Frontal cortex (tissue), 3 donors: ENCODE measurements at regions not wholly inside any gene's neighbourhood (a gene's known extent, or its start where the extent isn't known, plus 50 kb on each side); places are given as distances from the start of the nearest gene placed in this dataset.

Source experiments
- DNase-seq, 2 donors: peaks; one replicate each; pipeline ENCODE4 v3.0.0; 2012; ENCODE audit warnings: low spot score in 2 of 2
- FAIRE-seq: peaks from 2 replicates; lab custom pipeline; 2012; peaks lifted over from hg19 to GRCh38; lab: Jason Lieb, UNC
- donor health status: control.
- donor health status: control.
- donor health status: control.

GRCh38 chr1:222991177-222991576 is 151.9 kb downstream of the TLR5 start:
- FAIRE-seq, result no peak

GRCh38 chr1:222991908-222992307 is 151.1 kb downstream of the TLR5 start:
- FAIRE-seq (no peak), DNase-seq (no peak)

More at GRCh38 chr1:222991177-222991576, 151.9 kb downstream of the TLR5 start:
- DNase-seq, result no peak

GRCh38 chr1:222994511-222995235 is 148.4 kb downstream of the TLR5 start:
- no peak for DNase-seq
- FAIRE-seq, result no peak

GRCh38 chr1:222995236-222995580 is 147.8 kb downstream of the TLR5 start:
- DNase-seq (no peak), FAIRE-seq (no peak)

GRCh38 chr1:222995620-222996309 is 147.3 kb downstream of the TLR5 start:
- DNase-seq, result no peak
- FAIRE-seq, result no peak

GRCh38 chr1:222996310-222996975 is 146.6 kb downstream of the TLR5 start:
- FAIRE-seq (no peak), DNase-seq (no peak)

- DNase-seq (no peak), FAIRE-seq (no peak)
Observed at GRCh38 chr1:223000632-223001031, 142.4 kb downstream of the TLR5 start.

- no peak for DNase-seq
- FAIRE-seq, result no peak
Observed at GRCh38 chr1:223001653-223002634, 141.1 kb downstream of the TLR5 start.

- no peak for DNase-seq
- no peak for FAIRE-seq
Observed at GRCh38 chr1:223003549-223003948, 139.5 kb downstream of the TLR5 start.

GRCh38 chr1:223006371-223006770 is 136.7 kb downstream of the TLR5 start:
- no peak for FAIRE-seq

GRCh38 chr1:223006917-223007648 is 136.0 kb downstream of the TLR5 start:
- FAIRE-seq (no peak), DNase-seq (no peak)

More at GRCh38 chr1:223006371-223006770, 136.7 kb downstream of the TLR5 start:
- DNase-seq, result no peak

- DNase-seq, result no peak
- no peak for FAIRE-seq
Observed at GRCh38 chr1:223007935-223008334, 135.1 kb downstream of the TLR5 start.

- FAIRE-seq, result no peak
- DNase-seq, result no peak
Observed at GRCh38 chr1:223008808-223009207, 134.2 kb downstream of the TLR5 start.

- DNase-seq (no peak), FAIRE-seq (no peak)
Observed at GRCh38 chr1:223009406-223009805, 133.6 kb downstream of the TLR5 start.

- no peak for FAIRE-seq
- DNase-seq, result no peak
Observed at GRCh38 chr1:223010582-223011504, 132.2 kb downstream of the TLR5 start.

GRCh38 chr1:223011505-223011856 is 131.6 kb downstream of the TLR5 start:
- DNase-seq (no peak), FAIRE-seq (no peak)

GRCh38 chr1:223012176-223012788 is 130.8 kb downstream of the TLR5 start:
- FAIRE-seq (no peak), DNase-seq (no peak)

GRCh38 chr1:223012938-223013337 is 130.1 kb downstream of the TLR5 start:
- no peak for FAIRE-seq
- DNase-seq, result no peak
